ENCODE measurements at regions not wholly inside any gene's neighbourhood (a gene's known extent, or its start where the extent isn't known, plus 50 kb on each side); places are given as distances from the start of the nearest gene placed in this dataset.
"Not testable (repeated sequence)": the region's sequence is repeated elsewhere in the genome, so short reads cannot be mapped to it uniquely, and the experiment has no call there.

GRCh38 chr6:147954938-147955337 lies 387.7 kb upstream of the SASH1 start:
- POLR2A ChIA-PET: no interaction called here
- no peak for ATAC-seq

GRCh38 chr6:147958683-147959082 lies 384.0 kb upstream of the SASH1 start:
- Mint-ChIP-seq H3K36me3 (no peaks in the 10 kb centered on the region), H3K27me3 (no peaks in the 10 kb centered on the region), H3K4me3 (no peak overlapping the region), H3K9me3 (peaks cover 0 to 5% (median 0%) of the 10 kb centered on the region in 11 donors), H3K4me1 (no peaks in the 10 kb centered on the region), H3K27ac (no peak overlapping the region)
- ATAC-seq (no peak), DNase-seq (no peak)
- CTCF ChIA-PET: no interaction called here
- no peaks in the 10 kb centered on the region for H3K27me3 ChIP-seq (ENCODE audit: control insufficient read depth in 2 of 2, insufficient read depth in 2 of 2, low read length in 2 of 2)
- H3K27ac ChIP-seq (ENCODE audit: low read depth, low read length): no peak overlapping the region
- H3K9me3 ChIP-seq (ENCODE audit: control insufficient read depth in 2 of 3, low read length in 3 of 3): no peaks in the 10 kb centered on the region
- no peaks in the 10 kb centered on the region for H3K36me3 ChIP-seq (ENCODE audit: control insufficient read depth in 2 of 3, insufficient read depth in 3 of 3, low read length in 3 of 3)
- POLR2A ChIA-PET: no interaction called here
- intact Hi-C loops (cut with micrococcal nuclease): no loop called here
- no peaks in the 10 kb centered on the region for H3K4me1 ChIP-seq (ENCODE audit: control insufficient read depth in 2 of 2, insufficient read depth in 2 of 2, low read length in 2 of 2)
- H3K4me3 ChIP-seq (ENCODE audit: low read length): no peak overlapping the region

More at GRCh38 chr6:147954938-147955337, 387.7 kb upstream of the SASH1 start:
- DNase-seq: no peak
- Mint-ChIP-seq H3K4me3 (no peak overlapping the region), H3K36me3 (no peaks in the 10 kb centered on the region), H3K27ac (no peak overlapping the region), H3K27me3 (no peaks in the 10 kb centered on the region), H3K9me3 (peaks cover 0 to 5% (median 0%) of the 10 kb centered on the region in 11 donors), H3K4me1 (no peaks in the 10 kb centered on the region)
- Histone ChIP-seq H3K36me3 (ENCODE audit: control insufficient read depth in 2 of 3, insufficient read depth in 3 of 3, low read length in 3 of 3) (no peaks in the 10 kb centered on the region), H3K4me1 (ENCODE audit: control insufficient read depth in 2 of 2, insufficient read depth in 2 of 2, low read length in 2 of 2) (no peaks in the 10 kb centered on the region), H3K4me3 (ENCODE audit: low read length) (no peak overlapping the region), H3K9me3 (ENCODE audit: control insufficient read depth in 2 of 3, low read length in 3 of 3) (no peaks in the 10 kb centered on the region), H3K27ac (ENCODE audit: low read depth, low read length) (no peak overlapping the region), H3K27me3 (ENCODE audit: control insufficient read depth in 2 of 2, insufficient read depth in 2 of 2, low read length in 2 of 2) (no peaks in the 10 kb centered on the region)
- intact Hi-C loops (cut with micrococcal nuclease): no loop called here
- CTCF ChIA-PET: no interaction called here

- no peak overlapping the region for H3K4me3 Mint-ChIP-seq
- intact Hi-C loops (cut with micrococcal nuclease): no loop called here
- DNase-seq: no peak
- Histone ChIP-seq H3K4me1 (ENCODE audit: control insufficient read depth in 2 of 2, insufficient read depth in 2 of 2, low read length in 2 of 2) (no peaks in the 10 kb centered on the region), H3K36me3 (ENCODE audit: control insufficient read depth in 2 of 3, insufficient read depth in 3 of 3, low read length in 3 of 3) (no peaks in the 10 kb centered on the region), H3K9me3 (ENCODE audit: control insufficient read depth in 2 of 3, low read length in 3 of 3) (no peaks in the 10 kb centered on the region), H3K4me3 (ENCODE audit: low read length) (no peak overlapping the region), H3K27me3 (ENCODE audit: control insufficient read depth in 2 of 2, insufficient read depth in 2 of 2, low read length in 2 of 2) (no peaks in the 10 kb centered on the region), H3K27ac (ENCODE audit: low read depth, low read length) (no peak overlapping the region)
- ATAC-seq: no peak
- H3K9me3 Mint-ChIP-seq: peaks cover 0 to 9% (median 0%) of the 10 kb centered on the region in 11 donors
- no peaks in the 10 kb centered on the region for H3K36me3 Mint-ChIP-seq
- no peaks in the 10 kb centered on the region for H3K4me1 Mint-ChIP-seq
- no peaks in the 10 kb centered on the region for H3K27me3 Mint-ChIP-seq
- no peak overlapping the region for H3K27ac Mint-ChIP-seq
- ChIA-PET POLR2A (no interaction called here), CTCF (no interaction called here)
Observed at GRCh38 chr6:147961481-147962141, 381.0 kb upstream of the SASH1 start.

- CTCF ChIA-PET; DNase-seq; H3K27ac Mint-ChIP-seq; H3K4me3 ChIP-seq (ENCODE audit: low read length); intact Hi-C loops (cut with micrococcal nuclease); H3K4me3 Mint-ChIP-seq; H3K4me1 Mint-ChIP-seq; H3K27me3 Mint-ChIP-seq; H3K27ac ChIP-seq (ENCODE audit: low read depth, low read length); H3K27me3 ChIP-seq (ENCODE audit: control insufficient read depth in 2 of 2, insufficient read depth in 2 of 2, low read length in 2 of 2); H3K9me3 ChIP-seq (ENCODE audit: control insufficient read depth in 2 of 3, low read length in 3 of 3); POLR2A ChIA-PET; H3K36me3 ChIP-seq (ENCODE audit: control insufficient read depth in 2 of 3, insufficient read depth in 3 of 3, low read length in 3 of 3); H3K4me1 ChIP-seq (ENCODE audit: control insufficient read depth in 2 of 2, insufficient read depth in 2 of 2, low read length in 2 of 2); ATAC-seq; H3K36me3 Mint-ChIP-seq: not testable (repeated sequence)
- peaks cover 0 to 14% (median 1%) of the 10 kb centered on the region in 11 donors for H3K9me3 Mint-ChIP-seq
Observed at GRCh38 chr6:147965448-147965847, 377.2 kb upstream of the SASH1 start.

- Histone ChIP-seq H3K9me3 (ENCODE audit: control insufficient read depth in 2 of 3, low read length in 3 of 3) (no peaks in the 10 kb centered on the region), H3K27ac (ENCODE audit: low read depth, low read length) (no peak overlapping the region), H3K4me3 (ENCODE audit: low read length) (no peak overlapping the region), H3K27me3 (ENCODE audit: control insufficient read depth in 2 of 2, insufficient read depth in 2 of 2, low read length in 2 of 2) (no peaks in the 10 kb centered on the region), H3K36me3 (ENCODE audit: control insufficient read depth in 2 of 3, insufficient read depth in 3 of 3, low read length in 3 of 3) (no peaks in the 10 kb centered on the region), H3K4me1 (ENCODE audit: control insufficient read depth in 2 of 2, insufficient read depth in 2 of 2, low read length in 2 of 2) (no peaks in the 10 kb centered on the region)
- ATAC-seq (no peak), DNase-seq (no peak)
- H3K4me3 Mint-ChIP-seq: no peak overlapping the region
- intact Hi-C loops (cut with micrococcal nuclease): no loop called here
- POLR2A ChIA-PET: no interaction called here
- H3K9me3 Mint-ChIP-seq: peaks cover 0 to 8% (median 0%) of the 10 kb centered on the region in 11 donors
- H3K36me3 Mint-ChIP-seq: no peaks in the 10 kb centered on the region
- H3K27me3 Mint-ChIP-seq: peaks cover 0 to 4% (median 3%) of the 10 kb centered on the region in 5 donors
- no peak overlapping the region for H3K27ac Mint-ChIP-seq
- CTCF ChIA-PET: no interaction called here
- no peaks in the 10 kb centered on the region for H3K4me1 Mint-ChIP-seq
Observed at GRCh38 chr6:147970970-147971369, 371.7 kb upstream of the SASH1 start.

GRCh38 chr6:147972448-147972847 lies 370.2 kb upstream of the SASH1 start:
- no peak for ATAC-seq
- Mint-ChIP-seq H3K9me3 (peaks cover 0 to 3% (median 0%) of the 10 kb centered on the region in 11 donors), H3K4me3 (no peak overlapping the region), H3K4me1 (no peaks in the 10 kb centered on the region), H3K27me3 (peaks cover 0 to 4% (median 3%) of the 10 kb centered on the region in 5 donors), H3K36me3 (no peaks in the 10 kb centered on the region), H3K27ac (no peak overlapping the region)
- no peak for DNase-seq
- Histone ChIP-seq H3K9me3 (ENCODE audit: control insufficient read depth in 2 of 3, low read length in 3 of 3) (no peaks in the 10 kb centered on the region), H3K27ac (ENCODE audit: low read depth, low read length) (no peak overlapping the region), H3K4me1 (ENCODE audit: control insufficient read depth in 2 of 2, insufficient read depth in 2 of 2, low read length in 2 of 2) (no peaks in the 10 kb centered on the region), H3K27me3 (ENCODE audit: control insufficient read depth in 2 of 2, insufficient read depth in 2 of 2, low read length in 2 of 2) (no peaks in the 10 kb centered on the region), H3K36me3 (ENCODE audit: control insufficient read depth in 2 of 3, insufficient read depth in 3 of 3, low read length in 3 of 3) (no peaks in the 10 kb centered on the region), H3K4me3 (ENCODE audit: low read length) (no peak overlapping the region)
- ChIA-PET CTCF (no interaction called here), POLR2A (no interaction called here)
- intact Hi-C loops (cut with micrococcal nuclease): no loop called here

GRCh38 chr6:147973806-147974205 lies 368.8 kb upstream of the SASH1 start:
- no peaks in the 10 kb centered on the region for H3K36me3 Mint-ChIP-seq
- Histone ChIP-seq H3K27me3 (ENCODE audit: control insufficient read depth in 2 of 2, insufficient read depth in 2 of 2, low read length in 2 of 2) (no peaks in the 10 kb centered on the region), H3K9me3 (ENCODE audit: control insufficient read depth in 2 of 3, low read length in 3 of 3) (no peaks in the 10 kb centered on the region), H3K27ac (ENCODE audit: low read depth, low read length) (no peak overlapping the region), H3K4me1 (ENCODE audit: control insufficient read depth in 2 of 2, insufficient read depth in 2 of 2, low read length in 2 of 2) (no peaks in the 10 kb centered on the region), H3K36me3 (ENCODE audit: control insufficient read depth in 2 of 3, insufficient read depth in 3 of 3, low read length in 3 of 3) (no peaks in the 10 kb centered on the region), H3K4me3 (ENCODE audit: low read length) (no peak overlapping the region)
- no peak overlapping the region for H3K4me3 Mint-ChIP-seq
- DNase-seq (no peak), ATAC-seq (no peak)
- no peak overlapping the region for H3K27ac Mint-ChIP-seq
- no peaks in the 10 kb centered on the region for H3K4me1 Mint-ChIP-seq
- intact Hi-C loops (cut with micrococcal nuclease): no loop called here
- peaks cover 0 to 4% (median 0%) of the 10 kb centered on the region in 11 donors for H3K9me3 Mint-ChIP-seq
- ChIA-PET CTCF (no interaction called here), POLR2A (no interaction called here)
- peaks cover 0 to 4% (median 3%) of the 10 kb centered on the region in 5 donors for H3K27me3 Mint-ChIP-seq

Measured in naive thymus-derived CD4-positive, alpha-beta T cell (primary cell).